Body of pancreas (tissue), 4 donors: ENCODE measurements at regions not wholly inside any gene's neighbourhood (a gene's known extent, or its start where the extent isn't known, plus 50 kb on each side); places are given as distances from the start of the nearest gene placed in this dataset.

ENCODE experiments used
- ATAC-seq: fragments of 150-250 bp; one replicate; pipeline ENCODE4 v1.9.1; 2016
- DNase-seq, 4 donors: peaks; one replicate each; pipeline ENCODE4 v3.0.0-alpha.2; 2019
- H3K27ac ChIP-seq, 4 donors: fragments of 200-600 bp; sonication (generic); 1 replicate in 3 of 4; 2 replicates in 1 of 4; pipeline versions ENCODE4 v1.5.1 to v1.6.1; 2016 to 2019; ENCODE audit warnings: mild to moderate bottlenecking in 1 of 4, mixed read lengths in 1 of 4, moderate library complexity in 1 of 4
- H3K27me3 ChIP-seq, 2 donors: fragments of 200-600 bp; sonication (generic); one replicate each; pipeline ENCODE4 v1.6.0; 2016; ENCODE audit warnings: mild to moderate bottlenecking in 1 of 2
- H3K36me3 ChIP-seq, 2 donors: fragments of 200-600 bp; sonication (generic); replicated peaks in 1 of 2; 2 replicates each; pipeline ENCODE4 v1.5.1; 2016; ENCODE audit warnings: low read depth in 2 of 2; ENCODE audit not compliant: insufficient read depth in 1 of 2
- H3K4me1 ChIP-seq: fragments of 200-600 bp; sonication (generic); one replicate; pipeline ENCODE4 v1.6.0; 2016
- H3K4me3 ChIP-seq, 2 donors: fragments of 200-600 bp; sonication (generic); 1 replicate in 1 of 2; 2 replicates in 1 of 2; pipeline ENCODE4 v1.5.1; 2016 to 2019
- H3K9me3 ChIP-seq, 3 donors: fragments of 200-600 bp; sonication (generic); 1 replicate in 2 of 3; 2 replicates in 1 of 3; pipeline ENCODE4 v1.5.1; 2016
- POLR2A ChIP-seq, 3 donors: fragments of 450-650 bp; IDR thresholded peaks; one replicate each; pipeline ENCODE4 v1.6.1; 2016; ENCODE audit warnings: antibody characterized with exemption in 3 of 3, mild to moderate bottlenecking in 2 of 3
- WGBS, 2 donors: methylation state at CpG; one replicate each; pipeline ENCODE4 v1.1.5; 2017; 5-methylcytosine and 5-hydroxymethylcytosine counted together
- intact Hi-C: fragments of 100-400 bp; cut with DNase I; formaldehyde crosslinking; loops from one replicate; pipeline ENCODE4 v1.15.1; 2023
- TF ChIP-seq, protein P1 (sequence below), 7 experiments: fragments of 450-650 bp in 4 of 7; fragments of 200-600 bp in 3 of 7; sonication (generic) in 3 of 7; IDR thresholded peaks; one replicate each; pipeline ENCODE4 v1.5.1; 2016 to 2019; ENCODE audit warnings: antibody characterized with exemption in 7 of 7

DNA sequence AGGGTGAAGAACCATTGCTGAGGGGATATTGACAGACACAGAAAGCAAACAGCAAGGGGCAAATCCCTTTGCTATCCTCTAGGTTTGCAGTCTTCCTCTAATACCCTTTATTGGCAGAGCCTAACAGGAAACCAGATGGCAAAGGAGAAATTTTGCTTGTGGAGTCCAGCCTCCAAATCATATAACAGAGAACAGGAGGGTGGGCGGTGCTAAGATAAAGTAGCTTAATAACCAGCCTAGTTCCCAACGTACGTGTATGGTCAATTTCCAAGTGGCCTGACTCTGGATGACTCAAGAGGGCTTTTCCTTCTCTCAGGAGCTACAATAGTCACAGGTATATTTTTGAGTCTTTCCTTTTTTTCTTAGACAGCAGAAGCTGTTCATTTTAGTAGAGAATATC is 404.5 kb downstream of the PDCD6IP start:
- intact Hi-C loops: no loop called here
- Histone ChIP-seq H3K27ac (no peak overlapping the region), H3K36me3 (no peaks in the 10 kb centered on the region), H3K4me3 (no peak overlapping the region), H3K27me3 (no peaks in the 10 kb centered on the region), H3K9me3 (no peaks in the 10 kb centered on the region), H3K4me1 (no peaks in the 10 kb centered on the region)
- ATAC-seq (no peak), DNase-seq (no peak)
- TF ChIP-seq, protein P1, sequence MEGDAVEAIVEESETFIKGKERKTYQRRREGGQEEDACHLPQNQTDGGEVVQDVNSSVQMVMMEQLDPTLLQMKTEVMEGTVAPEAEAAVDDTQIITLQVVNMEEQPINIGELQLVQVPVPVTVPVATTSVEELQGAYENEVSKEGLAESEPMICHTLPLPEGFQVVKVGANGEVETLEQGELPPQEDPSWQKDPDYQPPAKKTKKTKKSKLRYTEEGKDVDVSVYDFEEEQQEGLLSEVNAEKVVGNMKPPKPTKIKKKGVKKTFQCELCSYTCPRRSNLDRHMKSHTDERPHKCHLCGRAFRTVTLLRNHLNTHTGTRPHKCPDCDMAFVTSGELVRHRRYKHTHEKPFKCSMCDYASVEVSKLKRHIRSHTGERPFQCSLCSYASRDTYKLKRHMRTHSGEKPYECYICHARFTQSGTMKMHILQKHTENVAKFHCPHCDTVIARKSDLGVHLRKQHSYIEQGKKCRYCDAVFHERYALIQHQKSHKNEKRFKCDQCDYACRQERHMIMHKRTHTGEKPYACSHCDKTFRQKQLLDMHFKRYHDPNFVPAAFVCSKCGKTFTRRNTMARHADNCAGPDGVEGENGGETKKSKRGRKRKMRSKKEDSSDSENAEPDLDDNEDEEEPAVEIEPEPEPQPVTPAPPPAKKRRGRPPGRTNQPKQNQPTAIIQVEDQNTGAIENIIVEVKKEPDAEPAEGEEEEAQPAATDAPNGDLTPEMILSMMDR (IDR thresholded peaks at IDR 0.05): no peak
- no peak for TF ChIP-seq POLR2A (IDR thresholded peaks at IDR 0.05)
- 59 to 60% methylated on average over 3 of the region's 3 CpGs for WGBS, 2 donors

DNA sequence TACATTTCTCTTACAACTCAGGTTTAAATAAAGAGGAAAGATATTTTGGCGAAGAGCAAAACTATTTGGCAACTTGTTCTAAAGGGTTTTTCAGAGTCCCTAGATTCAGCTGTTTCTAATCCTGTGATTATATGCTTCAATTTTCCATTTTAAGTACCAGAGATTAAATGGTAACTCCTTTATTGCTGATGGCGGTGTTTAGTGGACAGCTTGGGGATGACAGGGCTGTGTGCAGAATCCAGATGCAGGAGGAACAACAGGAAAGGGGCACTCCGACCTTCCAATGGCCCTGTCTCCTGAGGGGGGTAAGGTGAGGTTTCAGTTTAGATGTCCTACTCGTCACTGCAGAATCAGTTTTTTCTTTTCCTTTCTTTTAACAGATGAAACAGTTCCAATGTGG is 405.0 kb downstream of the PDCD6IP start:
- Histone ChIP-seq H3K9me3 (no peaks in the 10 kb centered on the region), H3K4me1 (no peaks in the 10 kb centered on the region), H3K4me3 (no peak overlapping the region), H3K36me3 (no peaks in the 10 kb centered on the region), H3K27me3 (no peaks in the 10 kb centered on the region), H3K27ac (no peak overlapping the region)
- DNase-seq (no peak), ATAC-seq (no peak)
- intact Hi-C loops: no loop called here
- TF ChIP-seq, protein P1 (IDR thresholded peaks at IDR 0.05): no peak
- no peak for TF ChIP-seq POLR2A (IDR thresholded peaks at IDR 0.05)
- 60 to 81% methylated on average over 4 of the region's 4 CpGs for WGBS, 2 donors

DNA sequence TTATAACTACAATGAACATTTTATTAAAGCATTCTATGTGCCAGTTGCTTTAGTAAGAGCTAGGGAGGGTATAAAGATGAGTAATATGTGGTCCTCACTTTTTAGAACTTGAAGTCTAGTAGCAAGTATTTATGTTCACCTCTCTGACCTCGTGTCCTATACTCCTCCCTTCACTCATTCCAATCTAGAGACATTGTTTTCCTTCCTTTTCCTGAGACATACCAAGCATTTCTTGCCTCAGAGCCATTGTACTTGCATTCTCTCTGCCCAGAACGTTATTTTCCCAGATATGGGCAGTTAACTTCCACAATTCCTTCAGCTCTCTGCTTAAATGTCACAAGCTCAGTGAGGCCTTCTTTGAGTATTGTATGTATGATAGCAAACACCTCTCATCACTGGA is 408.6 kb downstream of the PDCD6IP start:
- intact Hi-C loops: no loop called here
- 12 to 26% methylated on average over 2 of the region's 2 CpGs for WGBS, 2 donors
- ATAC-seq (no peak), DNase-seq (no peak)
- Histone ChIP-seq H3K27ac (no peak overlapping the region), H3K27me3 (no peaks in the 10 kb centered on the region), H3K9me3 (no peaks in the 10 kb centered on the region), H3K36me3 (no peaks in the 10 kb centered on the region), H3K4me1 (no peaks in the 10 kb centered on the region), H3K4me3 (no peak overlapping the region)
- TF ChIP-seq, protein P1 (IDR thresholded peaks at IDR 0.05): no peak
- no peak for TF ChIP-seq POLR2A (IDR thresholded peaks at IDR 0.05)

DNA sequence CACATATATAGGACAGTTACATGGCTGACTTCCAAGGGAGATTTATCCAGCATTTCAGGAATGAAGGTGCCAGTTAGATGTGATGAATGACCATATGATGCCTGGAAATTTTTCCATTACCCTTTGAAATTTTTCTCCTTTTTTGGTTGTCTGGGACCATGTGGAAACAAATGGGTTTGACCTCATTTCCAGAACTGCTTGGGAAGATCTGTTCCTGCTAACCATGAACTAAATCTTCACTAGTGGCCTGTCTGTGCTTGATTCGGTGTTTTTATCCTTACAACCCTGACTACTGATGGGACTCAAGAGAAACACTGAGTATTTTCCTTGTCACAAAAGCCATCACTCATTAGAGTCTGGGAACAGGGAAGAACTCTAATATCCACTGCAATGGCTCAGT is 409.4 kb downstream of the PDCD6IP start:
- peaks cover 1% of the 10 kb centered on the region for H3K4me1 ChIP-seq
- DNase-seq (no peak), ATAC-seq (no peak)
- no peaks in the 10 kb centered on the region for H3K36me3 ChIP-seq
- WGBS, 2 donors: 46 to 75% methylated on average over 1 of the region's 1 CpG
- no peak overlapping the region for H3K27ac ChIP-seq
- no peaks in the 10 kb centered on the region for H3K9me3 ChIP-seq
- no peak overlapping the region for H3K4me3 ChIP-seq
- TF ChIP-seq, protein P1 (IDR thresholded peaks at IDR 0.05): no peak
- no peak for TF ChIP-seq POLR2A (IDR thresholded peaks at IDR 0.05)
- intact Hi-C loops: no loop called here
- H3K27me3 ChIP-seq: no peaks in the 10 kb centered on the region

DNA sequence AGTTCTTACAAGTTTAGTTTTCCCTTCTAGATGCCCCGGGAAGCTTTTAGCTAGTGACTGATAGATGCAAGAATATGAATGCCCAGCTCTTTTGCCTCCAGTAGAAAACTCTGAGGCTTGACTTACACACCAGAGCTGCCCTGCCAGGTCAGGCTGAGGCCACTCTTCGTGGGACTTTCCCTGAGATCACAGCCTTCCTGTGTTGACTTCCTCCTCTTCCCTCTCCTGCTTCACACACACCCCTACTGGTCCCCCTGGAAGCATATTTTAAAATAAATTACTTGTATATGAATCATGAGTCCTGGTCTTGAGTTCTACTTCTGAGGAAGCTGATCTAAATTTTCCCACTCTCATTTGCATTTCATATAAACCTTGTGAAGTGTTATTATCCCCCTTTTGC is 413.7 kb downstream of the PDCD6IP start:
- Histone ChIP-seq H3K4me3 (no peak overlapping the region), H3K4me1 (peaks cover 11% of the 10 kb centered on the region), H3K27me3 (no peaks in the 10 kb centered on the region), H3K36me3 (no peaks in the 10 kb centered on the region), H3K9me3 (no peaks in the 10 kb centered on the region), H3K27ac (no peak overlapping the region)
- no peak for TF ChIP-seq POLR2A (IDR thresholded peaks at IDR 0.05)
- TF ChIP-seq, protein P1 (IDR thresholded peaks at IDR 0.05): no peak
- no peak for ATAC-seq
- intact Hi-C loops: no loop called here
- DNase-seq: no peak
- WGBS, 2 donors: 44 to 63% methylated on average over 2 of the region's 2 CpGs
